H9 (cell line): ENCODE measurements at regions not wholly inside any gene's neighbourhood (a gene's known extent, or its start where the extent isn't known, plus 50 kb on each side); places are given as distances from the start of the nearest gene placed in this dataset.

ENCODE experiments used
- DNase-seq: peaks from one replicate; pipeline ENCODE4 v3.0.0-alpha.2; 2017
- H2AFZ ChIP-seq: one replicate; pipeline ENCODE4 v1.6.1; 2013; ENCODE audit warnings: mild to moderate bottlenecking, low read length, control low read depth, moderate library complexity
- H2AK5ac ChIP-seq: 2 replicates; pipeline ENCODE4 v1.6.1; 2013; ENCODE audit warnings: low read length, control low read depth, mixed read lengths; ENCODE audit not compliant: insufficient read length
- H2BK120ac ChIP-seq: one replicate; pipeline ENCODE4 v1.6.1; 2013; ENCODE audit warnings: low read depth, mild to moderate bottlenecking, low read length, control low read depth, inconsistent platforms; ENCODE audit not compliant: poor library complexity, severe bottlenecking
- H2BK12ac ChIP-seq: 2 replicates; pipeline ENCODE4 v1.6.1; 2013; ENCODE audit warnings: low read length, control low read depth, mixed read lengths, low read depth; ENCODE audit not compliant: insufficient read length
- H2BK15ac ChIP-seq: 2 replicates; pipeline ENCODE4 v1.6.1; 2013; ENCODE audit warnings: low read depth, low read length, control low read depth
- H2BK20ac ChIP-seq: one replicate; pipeline ENCODE4 v1.6.1; 2013; ENCODE audit warnings: low read depth, mild to moderate bottlenecking, low read length, control low read depth, inconsistent platforms; ENCODE audit not compliant: poor library complexity, severe bottlenecking
- H2BK5ac ChIP-seq: 2 replicates; pipeline ENCODE4 v1.6.1; 2013; ENCODE audit warnings: low read length, control low read depth, mixed read lengths; ENCODE audit not compliant: insufficient read length
- H3K14ac ChIP-seq: 2 replicates; pipeline ENCODE4 v1.6.1; 2013; ENCODE audit warnings: low read length, control low read depth; ENCODE audit not compliant: insufficient read depth
- H3K18ac ChIP-seq: 2 replicates; pipeline ENCODE4 v1.6.1; 2013; ENCODE audit warnings: low read depth, mild to moderate bottlenecking, mixed read lengths, low read length, control low read depth; ENCODE audit not compliant: insufficient read length
- H3K23ac ChIP-seq: 2 replicates; pipeline ENCODE4 v1.6.1; 2013; ENCODE audit warnings: low read length, control low read depth, mixed read lengths, low read depth; ENCODE audit not compliant: insufficient read length
- H3K23me2 ChIP-seq: 2 replicates; pipeline ENCODE4 v1.6.1; 2013; ENCODE audit warnings: low read depth, mild to moderate bottlenecking, mixed read lengths, low read length, control low read depth; ENCODE audit not compliant: insufficient read length, poor library complexity, severe bottlenecking
- H3K27ac ChIP-seq: 2 replicates; pipeline ENCODE4 v1.5.1; 2013; ENCODE audit warnings: low read length, control low read depth, mixed read lengths, low read depth; ENCODE audit not compliant: insufficient read length
- H3K27me3 ChIP-seq: 2 replicates; pipeline ENCODE4 v1.6.1; 2013; ENCODE audit warnings: low read length, control low read depth, inconsistent platforms; ENCODE audit not compliant: insufficient read depth
- H3K4ac ChIP-seq: 2 replicates; pipeline ENCODE4 v1.6.1; 2013; ENCODE audit warnings: low read depth, mild to moderate bottlenecking, control low read depth, inconsistent platforms, low read length, moderate library complexity
- H3K4me1 ChIP-seq: 2 replicates; pipeline ENCODE4 v1.6.1; 2013; ENCODE audit warnings: low read length, control low read depth, inconsistent platforms; ENCODE audit not compliant: insufficient read depth
- H3K4me2 ChIP-seq: 2 replicates; pipeline ENCODE4 v1.6.1; 2013; ENCODE audit warnings: low read length, control low read depth, mixed read lengths; ENCODE audit not compliant: insufficient read length, insufficient read depth
- H3K56ac ChIP-seq: 2 replicates; pipeline ENCODE4 v1.6.1; 2013; ENCODE audit warnings: low read depth, mild to moderate bottlenecking, mixed read lengths, low read length, control low read depth; ENCODE audit not compliant: insufficient read length
- H3K79me1 ChIP-seq: 2 replicates; pipeline ENCODE4 v1.6.1; 2013; ENCODE audit warnings: low read depth, mild to moderate bottlenecking, moderate library complexity, low read length, control low read depth, inconsistent platforms; ENCODE audit not compliant: insufficient read depth, poor library complexity, severe bottlenecking
- H3K79me2 ChIP-seq: 2 replicates; pipeline ENCODE4 v1.6.1; 2013; ENCODE audit warnings: low read length, control low read depth, inconsistent platforms; ENCODE audit not compliant: insufficient read depth
- H3K9ac ChIP-seq: 2 replicates; pipeline ENCODE4 v1.6.1; 2013; ENCODE audit warnings: low read length, control low read depth, mixed read lengths; ENCODE audit not compliant: insufficient read length; ENCODE audit errors: extremely low read depth
- H3K9me3 ChIP-seq: one replicate; pipeline ENCODE4 v1.6.1; 2013; ENCODE audit warnings: low read depth, low read length, inconsistent platforms; ENCODE audit not compliant: control insufficient read depth
- H3T11ph ChIP-seq: one replicate; pipeline ENCODE4 v1.6.1; 2013; ENCODE audit warnings: mild to moderate bottlenecking, low read length, control low read depth, inconsistent platforms
- H4K20me1 ChIP-seq: one replicate; pipeline ENCODE4 v1.6.1; 2013; ENCODE audit not compliant: control insufficient read depth, insufficient read length, insufficient read depth
- H4K5ac ChIP-seq: 2 replicates; pipeline ENCODE4 v1.6.1; 2013; ENCODE audit warnings: low read depth, mild to moderate bottlenecking, mixed read lengths, low read length, control low read depth; ENCODE audit not compliant: insufficient read length
- H4K8ac ChIP-seq: replicated peaks from 2 replicates; pipeline ENCODE4 v1.6.1; 2013; ENCODE audit warnings: low read length, control low read depth, mixed read lengths, low read depth; ENCODE audit not compliant: insufficient read length
- H4K91ac ChIP-seq: 2 replicates; pipeline ENCODE4 v1.6.1; 2013; ENCODE audit warnings: low read depth, mild to moderate bottlenecking, moderate library complexity, mixed read lengths, low read length, control low read depth; ENCODE audit not compliant: insufficient read length
- H3K27ac Mint-ChIP-seq, 3 experiments: 2 replicates in 2 of 3; 3 replicates in 1 of 3; pipeline ENCODE4 v1.8.0; 2020 to 2021; ENCODE audit warnings: mixed read lengths in 3 of 3, mild to moderate bottlenecking in 1 of 3, moderate library complexity in 1 of 3
- H3K27me3 Mint-ChIP-seq: 2 replicates; pipeline ENCODE4 v1.8.0; 2021; ENCODE audit warnings: low read depth, mild to moderate bottlenecking, moderate library complexity, mixed read lengths
- H3K36me3 Mint-ChIP-seq, 3 experiments: 2 replicates in 2 of 3; 3 replicates in 1 of 3; pipeline ENCODE4 v1.8.0; 2020 to 2021; ENCODE audit warnings: low read depth in 3 of 3, mixed read lengths in 3 of 3; ENCODE audit not compliant: insufficient read depth in 1 of 3
- H3K4me1 Mint-ChIP-seq, 2 experiments: 2 replicates each; pipeline ENCODE4 v1.8.0; 2020; ENCODE audit warnings: mixed read lengths in 2 of 2
- H3K4me3 Mint-ChIP-seq, 2 experiments: 2 replicates in 1 of 2; 3 replicates in 1 of 2; pipeline ENCODE4 v1.8.0; 2020 to 2021; ENCODE audit warnings: mild to moderate bottlenecking in 2 of 2, mixed read lengths in 2 of 2, moderate library complexity in 1 of 2
- H3K9me3 Mint-ChIP-seq, 2 experiments: 2 replicates in 1 of 2; 3 replicates in 1 of 2; pipeline ENCODE4 v1.8.0; 2020; ENCODE audit warnings: mild to moderate bottlenecking in 2 of 2, mixed read lengths in 2 of 2, moderate library complexity in 1 of 2
- CTCF ChIP-seq: fragments of 200-600 bp; sonication (generic); conservative IDR thresholded peaks from 3 replicates; pipeline ENCODE4 v1.8.0; 2021; ENCODE audit warnings: antibody characterized with exemption, mild to moderate bottlenecking
- WGBS: extraction: QIAGEN DNeasy Blood & Tissue Kit; methylation state at CpG from one replicate; pipeline ENCODE4 v1.1.7; 2013; ENCODE audit warnings: missing lambda C conversion rate, low lambda C conversion rate, mixed read lengths; ENCODE audit not compliant: insufficient read length; ENCODE audit errors: extremely low coverage; 5-methylcytosine and 5-hydroxymethylcytosine counted together

GRCh38 chr3:65210026-65210814 is 522.4 kb upstream of the ADAMTS9 start:
- no peak overlapping the region for H3T11ph ChIP-seq
- no peak overlapping the region for H2AFZ ChIP-seq
- H2BK15ac ChIP-seq, result no peak overlapping the region
- no peaks in the 10 kb centered on the region for H3K9me3 ChIP-seq
- H3K27me3 ChIP-seq, result no peaks in the 10 kb centered on the region
- H4K8ac ChIP-seq, result no peak overlapping the region
- no peaks in the 10 kb centered on the region for H4K20me1 ChIP-seq
- no peak overlapping the region for H2BK12ac ChIP-seq
- no peak overlapping the region for H2AK5ac ChIP-seq
- no peaks in the 10 kb centered on the region for H3K4me1 ChIP-seq
- no peak overlapping the region for H2BK20ac ChIP-seq
- Mint-ChIP-seq H3K36me3 (no peaks in the 10 kb centered on the region), H3K9me3 (no peaks in the 10 kb centered on the region), H3K27ac (no peak overlapping the region), H3K4me1 (no peaks in the 10 kb centered on the region), H3K27me3 (no peaks in the 10 kb centered on the region; the same call in 1 of the 2 replicates), H3K4me3 (no peak overlapping the region)
- no peaks in the 10 kb centered on the region for H3K23me2 ChIP-seq
- no peaks in the 10 kb centered on the region for H3K79me1 ChIP-seq
- WGBS, result no CpG with 5 or more reads among the region's 1 CpG
- H3K27ac ChIP-seq, result no peak overlapping the region
- H2BK5ac ChIP-seq, result no peak overlapping the region
- no peak overlapping the region for H2BK120ac ChIP-seq
- DNase-seq, result no peak
- H3K4ac ChIP-seq, result no peak overlapping the region
- H4K5ac ChIP-seq, result no peak overlapping the region
- no peak overlapping the region for H3K14ac ChIP-seq
- no peak overlapping the region for H3K56ac ChIP-seq
- no peak overlapping the region for H3K4me2 ChIP-seq
- H4K91ac ChIP-seq, result no peak overlapping the region
- H3K9ac ChIP-seq, result no peak overlapping the region
- H3K23ac ChIP-seq, result no peak overlapping the region
- no peak overlapping the region for H3K18ac ChIP-seq
- no peaks in the 10 kb centered on the region for H3K79me2 ChIP-seq
- no peak for TF ChIP-seq CTCF
